Activated CD4-positive, alpha-beta T cell treated with anti-CD3 and anti-CD28 coated beads for 1 hour (primary cell): ENCODE measurements at regions not wholly inside any gene's neighbourhood (a gene's known extent, or its start where the extent isn't known, plus 50 kb on each side); places are given as distances from the start of the nearest gene placed in this dataset.
"Not testable (repeated sequence)": the region's sequence is repeated elsewhere in the genome, so short reads cannot be mapped to it uniquely, and the experiment has no call there.

Experiments
- DNase-seq: peaks from one replicate; pipeline ENCODE4 v3.0.0-alpha.2; 2020

DNA sequence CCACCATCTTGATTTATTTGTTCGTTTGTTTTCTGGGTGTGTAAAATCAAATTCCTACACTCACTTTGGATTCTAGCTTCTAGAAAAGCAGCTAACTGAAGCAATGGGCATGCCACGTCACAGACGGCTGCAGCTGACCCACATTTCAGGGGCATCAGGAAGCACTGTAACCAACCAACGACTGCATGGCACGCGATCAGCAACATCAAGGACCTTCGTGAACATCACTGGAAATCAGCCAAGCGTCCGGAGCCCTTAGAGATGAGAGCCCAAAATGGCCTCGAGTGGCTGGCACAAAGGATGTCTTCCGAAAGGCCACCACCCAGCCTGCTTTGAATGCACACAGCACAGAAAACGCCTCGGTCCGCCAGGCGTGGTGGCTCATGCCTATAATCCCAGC is 191.1 kb downstream of the OLFM1 start:
- DNase-seq, result no peak

DNA sequence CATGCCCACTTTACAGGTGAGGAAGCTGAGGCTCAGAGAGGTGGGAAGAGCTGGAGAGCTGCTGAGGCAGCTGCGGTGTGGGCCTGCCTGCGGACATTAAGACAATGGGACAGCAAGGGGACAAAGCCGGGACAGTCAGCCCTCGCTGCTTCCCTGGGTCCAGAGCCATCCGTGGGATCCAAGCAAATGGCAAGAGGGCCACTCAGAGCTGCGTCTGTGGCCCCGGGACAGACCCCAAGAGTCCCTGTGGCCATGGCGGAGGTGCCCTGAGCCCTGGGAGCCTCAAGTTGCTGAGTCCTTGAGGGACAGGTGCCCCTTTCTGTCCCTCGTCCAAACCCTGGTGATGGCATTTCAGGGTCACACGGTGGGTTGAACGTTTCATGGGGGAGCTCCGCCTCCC is 191.9 kb downstream of the OLFM1 start:
- DNase-seq, result no peak

DNA sequence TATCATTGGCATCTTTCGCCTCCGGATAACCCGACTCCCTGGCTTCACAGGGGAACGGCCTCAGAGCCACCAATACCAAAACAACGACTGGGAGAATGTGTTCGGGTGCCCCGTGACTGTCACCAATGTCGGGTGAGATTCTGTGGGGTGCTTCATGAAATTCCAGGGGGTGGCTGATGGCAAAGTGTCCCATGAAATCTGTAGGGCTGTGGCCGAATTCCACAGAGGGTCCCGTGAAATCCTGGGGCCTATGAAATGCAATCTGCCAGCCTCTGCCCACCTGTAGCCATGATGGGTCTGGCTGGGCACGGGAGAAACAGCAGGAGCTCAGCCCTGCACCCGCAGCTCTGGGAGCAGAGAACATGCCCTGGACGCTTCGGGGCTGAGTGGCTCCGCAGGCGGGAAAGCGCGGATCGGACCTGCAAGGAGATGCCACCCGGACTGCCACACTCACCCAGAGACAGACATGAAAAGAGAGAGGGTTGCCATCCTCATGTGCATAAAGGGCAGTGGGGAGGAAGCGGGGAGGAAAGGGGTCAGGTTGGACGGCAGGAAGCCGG is 192.4 kb downstream of the OLFM1 start:
- no peak for DNase-seq

DNA sequence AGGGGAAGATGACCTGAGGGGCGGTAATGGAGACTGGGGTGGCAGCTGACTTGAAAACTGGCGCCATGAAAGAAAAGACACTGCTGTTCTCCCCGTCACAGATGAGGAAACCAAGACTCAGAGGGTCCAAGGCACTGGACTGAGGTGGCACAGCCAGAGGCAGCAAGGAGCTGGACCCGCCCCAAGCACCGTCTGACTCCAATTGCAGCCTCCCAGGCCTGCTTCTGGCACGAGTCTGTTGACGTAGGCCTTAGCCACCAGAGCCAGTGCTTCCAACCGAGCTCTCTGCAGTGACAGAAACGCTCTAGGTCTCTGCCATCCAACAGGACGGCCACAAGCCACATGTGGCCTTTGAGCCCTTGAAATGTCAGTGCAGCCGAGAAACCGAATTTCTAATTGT is 193.2 kb downstream of the OLFM1 start:
- no peak for DNase-seq

DNA sequence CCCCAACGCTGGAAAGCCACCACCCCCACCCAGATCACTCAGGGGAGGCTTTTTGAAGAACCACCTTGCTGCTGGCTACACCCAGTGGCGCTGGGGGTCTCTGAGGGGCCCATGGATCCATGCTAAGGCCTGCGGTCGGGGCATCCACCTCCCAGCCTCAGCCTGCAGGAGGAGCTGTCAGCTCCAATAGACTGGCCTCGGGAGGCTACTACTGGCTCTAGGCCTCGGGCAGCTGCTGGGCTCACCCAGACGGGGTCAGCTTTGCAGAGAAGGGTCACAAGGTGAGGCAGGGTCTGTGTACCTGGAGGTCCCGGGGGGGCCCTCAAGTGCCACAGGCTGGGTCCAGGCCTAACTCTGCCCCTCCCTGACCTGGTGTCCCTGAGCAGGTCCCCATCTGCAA is 193.7 kb downstream of the OLFM1 start:
- no peak for DNase-seq

DNA sequence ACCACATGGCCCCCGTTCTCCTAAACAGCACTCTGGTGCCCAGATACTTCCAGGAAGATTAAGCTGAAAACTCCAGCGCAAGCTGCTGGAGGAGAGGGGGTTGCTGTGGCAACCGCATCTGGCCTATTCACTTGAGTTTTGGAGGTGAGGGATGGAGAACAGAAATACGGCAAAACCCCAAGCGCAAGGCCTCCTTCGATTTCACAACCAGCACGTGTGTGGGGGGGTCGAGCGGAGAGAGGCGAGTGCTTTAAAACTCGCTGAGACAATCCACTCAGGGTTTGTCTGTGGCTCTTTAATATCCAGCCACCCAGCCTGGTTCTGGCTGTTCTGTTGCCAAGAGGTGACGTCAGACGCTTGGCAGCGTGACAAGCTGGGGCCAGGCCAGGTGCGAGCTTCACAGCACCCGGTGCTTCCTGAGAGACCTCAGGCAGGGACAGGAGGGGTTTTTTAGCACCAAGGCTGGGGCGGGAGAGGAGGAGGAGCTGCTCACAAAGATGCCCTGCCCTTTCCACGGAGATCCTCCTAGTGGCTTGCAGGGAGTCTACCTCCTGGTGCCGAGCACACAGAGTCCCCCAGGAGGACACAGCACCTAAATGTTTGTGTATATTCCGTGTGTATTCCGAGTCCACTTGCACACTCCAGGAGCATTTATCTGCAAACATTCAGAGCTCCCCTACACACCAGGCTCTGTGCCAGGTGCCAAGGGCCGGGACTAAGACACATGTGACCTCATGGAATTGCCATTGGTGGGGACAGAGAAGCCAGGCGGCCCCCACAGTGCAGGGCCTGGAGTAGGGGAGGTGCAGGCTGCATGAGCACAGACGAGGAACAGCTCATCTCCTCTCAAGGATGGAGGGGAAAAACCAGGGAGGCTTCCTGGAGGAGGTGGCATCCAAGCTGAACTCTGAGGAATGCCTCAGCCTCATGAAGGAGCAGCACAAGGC is 194.6 kb downstream of the OLFM1 start:
- DNase-seq, result no peak

DNA sequence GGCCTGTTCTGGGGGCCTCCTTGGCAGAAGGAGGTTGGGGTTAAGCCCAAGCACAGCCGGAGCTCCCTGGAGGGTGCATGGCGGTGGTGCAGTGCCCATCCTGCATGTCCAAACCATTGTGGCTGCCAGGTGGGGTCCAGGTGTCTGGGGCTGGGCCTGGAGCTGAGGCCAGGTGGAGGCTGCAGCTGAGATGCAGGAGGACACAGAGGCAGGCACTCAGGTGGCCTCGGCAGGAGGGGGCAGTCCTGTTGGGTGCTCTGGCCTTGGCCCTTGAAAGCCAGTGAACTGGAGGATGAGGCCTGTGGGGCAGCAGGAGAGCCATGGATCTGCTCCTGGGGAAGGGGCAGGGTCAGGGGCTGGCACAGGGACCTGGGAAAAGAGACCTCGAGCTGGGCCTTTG is 195.3 kb downstream of the OLFM1 start:
- no peak for DNase-seq

DNA sequence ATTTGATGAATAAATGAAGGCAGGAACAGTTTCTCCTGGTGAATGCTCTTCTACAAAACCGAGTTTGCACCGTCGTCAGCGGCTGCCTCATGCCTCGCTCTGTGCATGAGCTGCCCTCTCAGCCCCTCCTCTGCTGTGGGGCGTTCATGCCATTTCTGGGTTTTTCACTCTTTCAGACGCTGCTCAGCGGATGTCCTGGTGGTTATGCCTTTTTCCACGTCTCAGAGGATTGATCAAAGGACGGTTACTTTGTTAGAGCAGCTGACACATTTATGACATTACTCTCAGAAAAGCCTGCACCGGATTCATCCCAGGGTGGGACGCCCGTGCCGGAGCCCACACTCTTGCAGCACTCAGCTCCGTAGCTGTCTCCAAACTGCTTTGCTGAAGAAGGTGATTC is 195.9 kb upstream of the PPP1R26 start:
- DNase-seq, result no peak

DNA sequence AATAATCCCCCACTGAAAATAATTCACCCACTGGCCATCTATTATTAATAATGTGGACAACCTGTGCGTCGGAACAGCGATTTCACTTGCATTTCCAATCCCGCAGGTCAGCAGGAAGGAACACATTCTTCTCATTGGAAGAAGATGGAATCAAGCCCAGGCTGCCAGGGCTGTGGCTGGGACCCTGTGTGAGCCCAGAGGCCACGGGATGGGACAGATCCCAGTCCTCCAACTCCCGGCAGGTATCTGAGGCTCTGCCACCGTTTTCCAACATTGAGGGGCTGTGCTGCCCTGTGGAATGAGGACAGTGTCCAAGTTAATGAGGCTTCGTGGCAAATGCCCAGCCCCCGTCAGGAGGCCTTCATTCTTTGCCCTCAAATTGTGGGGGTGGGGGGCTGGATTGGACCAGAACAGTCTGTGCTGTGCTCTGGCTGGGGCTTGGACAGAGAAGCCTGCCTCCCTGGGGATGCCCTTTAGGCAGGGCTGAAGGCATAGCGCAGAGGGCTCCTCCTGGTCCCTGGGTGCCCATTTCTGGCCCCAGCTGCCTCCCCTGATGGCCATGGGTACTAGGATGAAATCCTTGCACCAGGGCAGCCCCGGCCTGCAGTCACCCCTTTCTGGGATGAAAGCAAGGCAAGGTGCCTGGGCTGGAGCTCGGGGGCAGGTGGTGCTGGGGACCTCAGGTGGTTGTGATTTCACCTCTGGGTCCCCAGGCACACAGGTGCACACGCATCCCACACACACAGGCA is 195.0 kb upstream of the PPP1R26 start:
- DNase-seq, result no peak

DNA sequence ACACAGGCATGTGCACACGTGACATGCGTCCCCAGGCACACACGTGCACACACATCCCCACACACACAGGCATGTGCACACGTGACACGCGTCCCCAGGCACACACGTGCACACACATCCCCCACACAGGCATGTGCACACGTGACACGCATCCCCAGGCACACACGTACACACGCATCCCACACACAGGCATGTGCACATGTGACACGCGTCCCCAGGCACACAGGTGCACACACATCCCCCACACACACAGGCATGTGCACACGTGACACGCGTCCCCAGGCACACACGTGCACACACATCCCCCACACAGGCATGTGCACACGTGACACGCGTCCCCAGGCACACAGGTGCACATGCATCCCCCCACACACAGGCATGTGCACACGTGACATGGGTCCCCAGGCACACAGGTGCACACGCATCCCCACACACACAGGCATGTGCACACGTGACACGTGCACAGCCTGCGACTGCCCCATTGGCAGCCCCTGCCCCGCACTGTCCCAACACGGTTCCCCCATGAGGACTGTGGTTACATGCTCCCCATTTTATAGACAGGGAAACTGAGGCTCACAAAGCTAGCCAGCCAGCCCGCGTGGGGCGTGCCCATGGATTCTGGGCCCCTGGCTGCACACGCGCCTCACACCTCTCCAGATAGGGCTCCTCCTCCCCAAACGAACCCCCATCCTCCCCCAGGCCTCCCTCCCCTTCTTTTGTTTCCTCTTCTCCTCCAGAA is 193.2 kb upstream of the PPP1R26 start:
- DNase-seq, result not testable (repeated sequence)

DNA sequence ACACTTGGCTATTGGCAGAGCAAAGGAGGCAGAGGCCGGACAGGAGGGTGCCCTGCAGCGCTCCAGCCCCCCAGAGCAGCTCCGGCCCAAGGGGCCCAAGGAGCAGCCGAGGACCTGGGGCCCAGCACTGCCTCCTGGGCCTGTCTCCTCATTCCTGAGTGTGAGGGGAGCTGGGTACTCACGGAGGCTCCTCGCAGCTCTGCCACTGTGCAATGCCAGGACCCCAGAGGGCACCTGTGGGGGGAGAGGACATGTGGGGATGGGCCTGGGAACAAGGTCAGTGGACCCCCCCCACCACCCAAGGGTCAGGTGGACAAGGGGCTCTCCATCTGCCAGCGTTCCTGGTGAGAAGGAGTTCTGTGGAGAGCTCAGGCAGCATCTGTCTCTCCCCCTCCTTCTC is 192.6 kb upstream of the PPP1R26 start:
- DNase-seq, result no peak

DNA sequence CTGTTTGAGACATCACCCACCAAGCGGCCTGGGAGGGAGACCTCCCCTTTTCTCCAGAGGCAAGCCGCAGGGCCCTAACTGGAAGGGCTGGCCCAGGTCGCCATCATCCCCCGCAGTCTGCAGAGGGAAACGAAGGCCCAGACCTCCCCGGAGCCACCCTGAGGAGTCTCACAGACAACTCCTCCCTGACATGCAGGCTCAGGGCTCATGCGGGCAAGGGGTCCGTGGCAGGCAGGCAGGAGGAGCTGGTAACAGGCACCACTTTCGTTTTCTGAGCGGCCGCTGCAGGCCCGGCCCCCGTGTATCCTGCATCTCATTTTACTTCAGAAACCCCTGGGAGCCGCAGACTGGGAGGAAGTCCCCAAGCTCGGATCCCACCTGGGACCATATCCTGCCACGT is 192.0 kb upstream of the PPP1R26 start:
- DNase-seq, result no peak

DNA sequence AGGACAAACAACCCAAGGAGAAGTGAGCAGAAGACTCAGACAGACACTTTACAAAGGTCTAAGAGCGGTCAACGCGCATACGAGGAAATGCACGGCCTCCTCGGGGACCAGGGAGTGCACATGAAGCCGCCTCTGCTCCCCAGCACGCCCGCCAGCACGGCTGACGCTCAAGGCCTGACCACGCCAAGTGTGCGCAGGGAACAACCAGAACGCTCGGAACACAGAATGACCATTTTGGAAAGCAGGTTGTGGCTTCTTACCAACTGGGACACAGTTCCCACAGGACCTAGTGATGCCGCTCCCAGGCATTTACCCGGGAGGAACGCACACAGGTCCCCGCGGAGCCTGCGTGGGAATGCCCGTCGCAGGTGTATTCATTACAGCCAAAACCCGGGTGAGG is 191.5 kb upstream of the PPP1R26 start:
- no peak for DNase-seq

DNA sequence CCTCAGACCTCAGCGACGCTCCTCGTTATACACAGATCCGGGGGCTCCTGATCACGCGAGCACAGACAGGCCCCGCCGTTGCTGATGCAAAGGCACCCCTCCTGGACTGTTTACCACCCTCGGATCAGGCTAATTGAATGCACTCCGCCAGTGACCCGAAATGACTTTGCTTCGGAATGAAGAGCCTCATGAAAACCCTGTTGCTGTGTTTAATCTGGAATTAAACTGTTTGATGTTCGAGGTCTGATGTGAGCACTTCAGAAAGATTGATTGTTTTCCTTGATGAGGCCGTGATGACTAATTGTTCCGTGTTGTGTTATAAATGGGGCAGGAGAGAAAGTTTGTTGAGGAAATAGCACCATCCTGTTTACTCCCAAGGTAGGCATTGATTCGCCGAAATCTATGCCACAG is 190.5 kb upstream of the PPP1R26 start:
- DNase-seq, result no peak

DNA sequence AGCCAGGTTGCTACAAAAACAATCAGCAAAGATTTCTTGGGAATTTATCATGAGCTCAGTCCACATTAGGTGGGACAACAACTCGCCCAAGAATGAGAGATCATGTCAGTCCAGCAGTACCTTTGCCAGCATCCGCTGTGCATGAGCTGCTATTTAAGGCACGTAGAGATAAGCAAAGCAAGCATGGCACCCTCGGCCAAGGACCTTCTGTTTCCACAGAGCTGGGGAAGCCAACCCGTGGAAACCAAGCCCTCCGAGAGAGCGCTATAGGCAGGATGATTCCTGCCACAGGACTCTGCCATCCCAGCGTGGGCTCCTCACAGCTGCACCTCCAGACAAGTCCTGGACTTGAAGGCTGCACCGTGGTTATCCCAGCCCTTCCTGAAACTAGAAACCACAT is 189.5 kb upstream of the PPP1R26 start:
- DNase-seq, result no peak

DNA sequence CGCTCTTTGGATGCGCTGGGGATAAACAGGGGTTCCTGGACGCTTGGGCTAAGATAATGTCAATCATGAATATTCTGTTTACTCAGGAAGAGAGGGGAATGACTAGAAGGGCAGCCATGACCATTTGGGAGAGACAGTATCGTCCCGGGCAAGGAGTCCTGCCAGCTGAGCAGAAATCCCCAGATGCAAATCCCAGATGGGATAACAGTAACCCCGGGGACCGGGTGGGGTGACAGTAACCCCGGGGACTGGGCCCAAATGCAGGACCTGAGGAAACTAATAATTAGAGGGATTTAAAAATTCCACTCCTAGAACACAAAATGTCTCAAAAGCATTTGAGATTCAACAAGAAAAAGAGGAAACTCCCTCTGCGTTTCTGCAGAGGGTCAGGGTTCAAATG is 189.0 kb upstream of the PPP1R26 start:
- DNase-seq, result no peak

DNA sequence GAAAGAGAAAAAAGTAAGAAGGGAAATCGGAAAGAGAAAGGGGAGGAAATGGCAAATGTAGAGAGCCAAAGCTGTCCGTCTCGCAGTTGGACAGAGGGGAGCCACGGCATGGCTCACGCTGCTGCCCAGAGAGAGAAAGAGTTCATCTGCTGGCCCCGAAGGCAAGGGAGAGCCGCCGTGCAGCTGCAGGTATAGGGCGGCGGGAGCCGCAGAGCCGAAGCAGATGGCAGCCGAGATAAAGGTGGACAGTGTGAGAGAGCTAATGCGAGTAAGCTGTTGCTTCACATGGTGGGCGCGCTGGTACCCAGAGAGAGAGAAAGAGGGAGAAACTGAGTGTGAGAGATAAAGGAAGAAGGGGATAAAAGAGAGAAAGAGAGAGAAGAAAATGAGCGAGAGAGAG is 188.4 kb upstream of the PPP1R26 start:
- no peak for DNase-seq

DNA sequence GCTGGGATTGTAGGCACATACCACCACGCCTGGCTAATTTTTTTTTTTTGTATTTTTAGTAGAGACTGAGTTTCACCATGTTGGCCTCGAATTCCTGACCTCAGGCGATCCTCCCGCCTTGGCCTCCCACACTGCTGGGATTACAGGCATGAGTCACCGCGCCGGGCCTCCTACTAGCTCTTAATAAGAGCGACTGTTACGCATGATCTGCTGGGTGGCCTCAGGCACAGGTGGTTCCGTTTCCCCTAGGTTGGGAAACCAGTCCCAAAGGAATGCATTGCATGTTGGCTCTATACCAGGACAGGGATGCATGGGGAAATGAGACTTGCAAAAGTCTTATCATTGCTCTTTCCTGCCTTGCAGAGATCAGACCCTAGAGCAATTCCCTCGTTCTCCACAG is 184.7 kb upstream of the PPP1R26 start:
- no peak for DNase-seq

DNA sequence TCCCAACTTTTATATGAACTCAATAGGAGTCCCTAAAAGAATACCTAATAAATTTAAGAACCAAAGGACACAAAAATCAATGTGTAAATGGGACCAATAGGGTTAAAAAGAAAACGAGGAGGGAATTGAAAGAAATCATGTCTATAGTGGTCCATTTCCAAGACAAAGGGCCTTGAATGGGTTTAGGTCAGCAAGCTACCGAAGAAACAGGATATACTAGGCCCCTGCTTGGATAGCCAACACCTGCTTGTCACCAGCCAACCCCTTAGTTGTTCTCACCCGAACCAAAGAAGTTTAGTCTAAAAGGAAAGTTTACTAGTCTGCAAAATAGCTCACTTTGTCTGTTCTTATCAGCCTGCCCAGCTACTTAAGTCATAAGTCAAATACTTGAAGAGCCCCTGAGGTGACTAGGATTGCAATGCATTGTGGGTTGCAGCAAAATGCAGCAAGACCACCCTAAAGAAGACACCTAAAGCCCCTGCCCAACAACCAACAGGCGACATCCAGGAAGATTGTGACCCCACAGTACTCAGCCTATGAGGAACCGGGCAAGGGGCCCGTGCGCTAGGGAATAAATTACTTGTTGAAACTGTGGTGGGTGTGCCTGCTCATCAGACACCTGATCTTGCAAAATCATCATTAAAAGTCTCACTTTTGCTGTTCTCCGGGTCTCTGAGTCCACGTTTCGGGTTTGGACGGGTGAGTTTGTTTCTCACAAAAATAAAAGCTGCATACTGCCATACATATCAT is 183.9 kb upstream of the PPP1R26 start:
- DNase-seq, result no peak

DNA sequence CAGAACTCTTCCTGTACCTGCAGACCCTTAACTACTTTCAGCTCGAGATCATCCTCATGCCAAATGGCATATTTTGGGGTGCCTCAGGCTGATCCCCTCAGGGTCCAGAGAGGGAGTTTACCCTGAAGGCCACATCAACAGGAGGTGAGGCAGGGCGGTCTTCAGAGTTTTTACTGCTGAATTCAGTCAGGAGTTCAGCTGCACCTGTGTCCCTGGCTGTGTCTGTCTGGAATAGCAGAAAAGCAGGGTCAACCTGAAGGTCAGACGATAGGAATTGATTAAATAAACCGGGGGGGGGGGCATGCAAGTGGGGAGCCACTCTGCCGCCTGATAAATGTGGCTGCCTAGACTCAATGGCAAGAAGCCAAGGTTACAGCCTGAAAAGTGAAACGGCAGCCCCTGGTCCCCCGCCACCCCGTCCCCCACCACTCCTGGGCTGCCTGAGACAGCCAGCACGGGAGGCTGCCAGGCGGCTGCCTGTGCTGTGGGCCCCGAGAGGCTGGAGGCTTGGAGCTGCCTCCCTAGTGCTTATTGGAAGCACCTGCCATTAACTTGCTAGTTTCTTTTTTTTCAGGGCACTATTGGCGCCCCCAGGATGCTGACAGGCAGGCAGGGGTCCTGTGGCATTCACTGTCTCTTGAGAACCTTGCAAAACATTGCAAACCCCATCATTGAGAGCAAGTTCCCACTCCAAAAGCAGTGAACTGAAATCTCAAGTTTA is 182.7 kb upstream of the PPP1R26 start:
- DNase-seq, result no peak

DNA sequence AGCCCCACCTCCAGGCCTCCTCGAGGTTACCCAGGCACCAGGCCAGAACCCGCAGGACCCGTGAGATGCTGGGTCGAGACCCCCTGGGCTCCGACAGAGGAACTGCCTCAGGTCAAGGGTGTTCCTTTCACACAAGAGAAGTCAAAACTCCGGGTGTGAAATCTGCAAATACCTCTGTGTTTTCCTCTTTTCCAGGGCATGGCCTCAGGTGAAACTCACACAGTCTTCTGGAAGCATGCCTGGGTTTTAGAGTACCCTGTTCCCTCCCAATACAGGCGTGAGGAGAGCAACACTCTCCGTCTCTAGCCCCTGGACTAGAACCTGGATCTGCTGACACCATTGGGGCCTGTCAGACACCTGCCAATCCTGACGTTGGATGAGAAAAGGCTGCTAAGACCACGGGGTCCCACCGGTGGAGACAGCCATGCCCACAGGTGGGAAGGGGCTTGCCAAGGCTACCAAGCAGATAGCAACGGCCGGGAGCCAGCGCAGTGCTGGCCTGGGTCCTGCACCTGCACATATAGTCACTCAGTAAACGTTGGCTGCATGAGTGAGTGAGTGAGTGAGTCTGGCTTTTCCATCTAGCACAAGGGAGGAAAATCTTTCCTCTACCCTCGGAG is 182.0 kb upstream of the PPP1R26 start:
- DNase-seq, result no peak
